ENCODE measurements at regions not wholly inside any gene's neighbourhood (a gene's known extent, or its start where the extent isn't known, plus 50 kb on each side); places are given as distances from the start of the nearest gene placed in this dataset.

DNA sequence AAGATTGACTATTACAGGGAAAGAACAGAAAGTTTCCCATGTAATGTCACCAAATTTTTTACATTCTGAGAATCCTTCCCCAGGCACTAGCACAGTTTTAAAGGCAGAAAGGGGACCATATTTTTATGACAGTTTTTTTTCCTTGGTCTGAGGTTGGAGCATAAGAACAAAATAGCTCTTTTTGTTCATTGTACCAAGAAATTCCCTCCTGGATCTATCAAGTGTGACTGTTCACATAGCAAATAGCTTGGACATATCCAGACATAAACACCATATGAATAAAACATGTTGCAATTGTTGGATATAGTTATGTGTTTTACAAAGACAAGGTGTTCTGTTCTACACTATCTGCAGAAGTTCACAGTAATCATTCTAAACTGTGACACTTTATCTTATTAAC lies 182.4 kb upstream of the ADGRL2 start:
- H3K4me2 ChIP-seq (ENCODE audit: low read length): no peak overlapping the region
- no peak overlapping the region for H2AFZ ChIP-seq (ENCODE audit: low read depth, low read length)
- H3K79me2 ChIP-seq (replicated peaks; ENCODE audit: insufficient read depth, low read length): no peaks in the 10 kb centered on the region
- no peak overlapping the region for H3K4me3 ChIP-seq (ENCODE audit: low read length)
- no peak overlapping the region for H3K27ac ChIP-seq (ENCODE audit: low read length)
- H4K20me1 ChIP-seq (ENCODE audit: insufficient read depth): no peaks in the 10 kb centered on the region
- no peak overlapping the region for H3K9ac ChIP-seq (ENCODE audit: low read length)
- no peaks in the 10 kb centered on the region for H3K9me2 ChIP-seq (ENCODE audit: insufficient read depth, low read length)
- TF ChIP-seq, protein P1, sequence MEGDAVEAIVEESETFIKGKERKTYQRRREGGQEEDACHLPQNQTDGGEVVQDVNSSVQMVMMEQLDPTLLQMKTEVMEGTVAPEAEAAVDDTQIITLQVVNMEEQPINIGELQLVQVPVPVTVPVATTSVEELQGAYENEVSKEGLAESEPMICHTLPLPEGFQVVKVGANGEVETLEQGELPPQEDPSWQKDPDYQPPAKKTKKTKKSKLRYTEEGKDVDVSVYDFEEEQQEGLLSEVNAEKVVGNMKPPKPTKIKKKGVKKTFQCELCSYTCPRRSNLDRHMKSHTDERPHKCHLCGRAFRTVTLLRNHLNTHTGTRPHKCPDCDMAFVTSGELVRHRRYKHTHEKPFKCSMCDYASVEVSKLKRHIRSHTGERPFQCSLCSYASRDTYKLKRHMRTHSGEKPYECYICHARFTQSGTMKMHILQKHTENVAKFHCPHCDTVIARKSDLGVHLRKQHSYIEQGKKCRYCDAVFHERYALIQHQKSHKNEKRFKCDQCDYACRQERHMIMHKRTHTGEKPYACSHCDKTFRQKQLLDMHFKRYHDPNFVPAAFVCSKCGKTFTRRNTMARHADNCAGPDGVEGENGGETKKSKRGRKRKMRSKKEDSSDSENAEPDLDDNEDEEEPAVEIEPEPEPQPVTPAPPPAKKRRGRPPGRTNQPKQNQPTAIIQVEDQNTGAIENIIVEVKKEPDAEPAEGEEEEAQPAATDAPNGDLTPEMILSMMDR (IDR thresholded peaks at IDR 0.05; ENCODE audit: poor library complexity, severe bottlenecking): no peak
- TF ChIP-seq EP300 (conservative IDR thresholded peaks at IDR 0.05; ENCODE audit: poor library complexity, severe bottlenecking): peak; percentile 12
- TF ChIP-seq RAD21 (conservative IDR thresholded peaks at IDR 0.05): no peak
- TF ChIP-seq EZH2 (IDR thresholded peaks at IDR 0.05; ENCODE audit: borderline replicate concordance, insufficient read depth, low read length, poor library complexity, severe bottlenecking): no peak
- no peak for TF ChIP-seq SMC3 (conservative IDR thresholded peaks at IDR 0.05; ENCODE audit: poor library complexity)
- no peaks in the 10 kb centered on the region for H3F3A ChIP-seq (ENCODE audit: insufficient read depth, low read length, poor library complexity, severe bottlenecking)
- no peaks in the 10 kb centered on the region for H3K9me3 ChIP-seq (ENCODE audit: low read length)
- H3K36me3 ChIP-seq (ENCODE audit: insufficient read depth, low read length): no peaks in the 10 kb centered on the region
- H3K27me3 ChIP-seq (ENCODE audit: insufficient read depth, low read depth, low read length): no peaks in the 10 kb centered on the region

DNA sequence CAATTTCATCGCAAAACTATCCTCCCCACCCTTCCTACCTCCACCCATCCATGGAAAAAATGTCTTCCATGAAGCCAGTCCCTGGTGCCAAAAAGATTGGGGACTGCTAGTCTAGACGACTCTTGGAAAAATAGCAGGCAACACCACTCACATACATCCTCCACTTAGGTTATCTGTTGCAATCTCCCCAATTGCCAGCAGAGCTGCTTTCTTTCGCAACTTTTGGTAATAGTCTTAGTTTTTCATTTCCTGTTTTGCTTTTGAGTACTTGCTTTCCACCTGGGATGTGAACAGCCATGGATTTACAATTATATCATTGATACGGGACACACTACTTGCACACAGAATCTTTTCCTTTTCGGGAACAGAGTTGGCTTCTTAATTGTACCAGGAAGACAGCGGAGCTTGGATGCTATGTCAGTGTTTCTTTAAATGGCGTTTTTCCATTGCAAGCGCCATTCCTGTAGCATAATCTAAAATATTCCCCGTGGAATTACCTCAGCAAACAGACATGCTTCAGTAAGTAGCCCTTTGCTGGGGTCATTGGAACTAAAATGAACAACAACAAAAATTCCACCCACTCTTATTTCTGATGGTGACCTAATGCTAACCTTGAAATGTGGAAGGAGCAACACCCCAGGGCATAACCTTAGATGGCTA lies 183.3 kb upstream of the ADGRL2 start:
- H3K27ac ChIP-seq (ENCODE audit: low read length): no peak overlapping the region
- no peak for TF ChIP-seq REST (IDR thresholded peaks at IDR 0.05; ENCODE audit: borderline replicate concordance)
- TF ChIP-seq MXI1 (conservative IDR thresholded peaks at IDR 0.05; ENCODE audit: poor library complexity, severe bottlenecking): no peak
- TF ChIP-seq, protein P1 (IDR thresholded peaks at IDR 0.05; ENCODE audit: poor library complexity, severe bottlenecking): no peak
- no peak for TF ChIP-seq RAD21 (conservative IDR thresholded peaks at IDR 0.05)
- no peak for TF ChIP-seq TAF1 (IDR thresholded peaks at IDR 0.05; ENCODE audit: low read depth)
- TF ChIP-seq EP300 (conservative IDR thresholded peaks at IDR 0.05; ENCODE audit: poor library complexity, severe bottlenecking): no peak
- TF ChIP-seq SMC3 (conservative IDR thresholded peaks at IDR 0.05; ENCODE audit: poor library complexity): no peak
- no peak for TF ChIP-seq EZH2 (IDR thresholded peaks at IDR 0.05; ENCODE audit: borderline replicate concordance, insufficient read depth, low read length, poor library complexity, severe bottlenecking)
- TF ChIP-seq POLR2AphosphoS5 (IDR thresholded peaks at IDR 0.05): no peak
- H2AFZ ChIP-seq (ENCODE audit: low read depth, low read length): no peak overlapping the region
- H3K36me3 ChIP-seq (ENCODE audit: insufficient read depth, low read length): no peaks in the 10 kb centered on the region
- H3K4me2 ChIP-seq (ENCODE audit: low read length): no peak overlapping the region
- no peaks in the 10 kb centered on the region for H3K27me3 ChIP-seq (ENCODE audit: insufficient read depth, low read depth, low read length)
- no peak overlapping the region for H3K9ac ChIP-seq (ENCODE audit: low read length)
- no peaks in the 10 kb centered on the region for H3K9me2 ChIP-seq (ENCODE audit: insufficient read depth, low read length)
- H3K4me3 ChIP-seq (ENCODE audit: low read length): no peak overlapping the region
- H4K20me1 ChIP-seq (ENCODE audit: insufficient read depth): no peaks in the 10 kb centered on the region
- no peaks in the 10 kb centered on the region for H3K79me2 ChIP-seq (replicated peaks; ENCODE audit: insufficient read depth, low read length)
- H3K9me3 ChIP-seq (ENCODE audit: low read length): no peaks in the 10 kb centered on the region
- H3F3A ChIP-seq (ENCODE audit: insufficient read depth, low read length, poor library complexity, severe bottlenecking): no peaks in the 10 kb centered on the region

Data from neural cell (in vitro differentiated cells).